GM19240 (cell line): ENCODE measurements at regions not wholly inside any gene's neighbourhood (a gene's known extent, or its start where the extent isn't known, plus 50 kb on each side); places are given as distances from the start of the nearest gene placed in this dataset.

Experiments used
- DNase-seq: peaks from one replicate; pipeline ENCODE4 v3.0.0; 2011; ENCODE audit warnings: low spot score; ENCODE audit not compliant: insufficient read length

- DNase-seq = no peak
Measured at GRCh38 chr4:12586242-12587006, 897.7 kb downstream of the RAB28 start.

GRCh38 chr4:12584116-12584875 is 899.8 kb downstream of the RAB28 start:
- DNase-seq = no peak

- no peak for DNase-seq
Measured at GRCh38 chr4:12583275-12583674, 900.9 kb downstream of the RAB28 start.

GRCh38 chr4:12580787-12581186 is 903.4 kb downstream of the RAB28 start:
- DNase-seq = no peak

- DNase-seq = no peak
Measured at GRCh38 chr4:12579172-12579571, 905.0 kb downstream of the RAB28 start.

- DNase-seq = no peak
Measured at GRCh38 chr4:12576409-12576808, 907.7 kb downstream of the RAB28 start.

GRCh38 chr4:12573716-12574115 is 910.4 kb downstream of the RAB28 start:
- DNase-seq = no peak

GRCh38 chr4:12562476-12563140 is 921.5 kb downstream of the RAB28 start:
- no peak for DNase-seq

GRCh38 chr4:12562021-12562420 is 922.1 kb downstream of the RAB28 start:
- no peak for DNase-seq

- DNase-seq = no peak
Measured at GRCh38 chr4:12555011-12555410, 929.1 kb downstream of the RAB28 start.

GRCh38 chr4:12548678-12549077 is 935.5 kb downstream of the RAB28 start:
- DNase-seq = no peak

- DNase-seq = no peak
Measured at GRCh38 chr4:12545812-12546211, 938.3 kb downstream of the RAB28 start.

- no peak for DNase-seq
Measured at GRCh38 chr4:12538162-12538561, 946.0 kb downstream of the RAB28 start.

- no peak for DNase-seq
Measured at GRCh38 chr4:12534684-12535083, 949.5 kb downstream of the RAB28 start.

- no peak for DNase-seq
Measured at GRCh38 chr4:12519426-12519825, 964.7 kb downstream of the RAB28 start.

- DNase-seq = no peak
Measured at GRCh38 chr4:12507868-12508481, 976.2 kb downstream of the RAB28 start.

GRCh38 chr4:12500409-12500808 is 983.7 kb downstream of the RAB28 start:
- DNase-seq = no peak

- DNase-seq = no peak
Measured at GRCh38 chr4:12499693-12500092, 984.4 kb downstream of the RAB28 start.

GRCh38 chr4:12495211-12495610 is 988.9 kb downstream of the RAB28 start:
- DNase-seq = no peak

GRCh38 chr4:12492730-12493393 is 991.3 kb downstream of the RAB28 start:
- no peak for DNase-seq

- DNase-seq = no peak
Measured at GRCh38 chr4:12488672-12489071, 995.5 kb downstream of the RAB28 start.
